GM23338 (cell line): ENCODE measurements at regions not wholly inside any gene's neighbourhood (a gene's known extent, or its start where the extent isn't known, plus 50 kb on each side); places are given as distances from the start of the nearest gene placed in this dataset.

Source experiments
- ATAC-seq: fragments of 200-7000 bp; cut with Tn5 transposase; 3 replicates; pipeline ENCODE4 v1.9.1; 2020
- DNase-seq: peaks from one replicate; pipeline ENCODE4 v3.0.0-alpha.2; 2015; ENCODE audit warnings: low spot score
- H2AFZ ChIP-seq: fragments of 200-600 bp; sonication (generic); 2 replicates; pipeline ENCODE4 v1.8.0; 2016; ENCODE audit warnings: antibody characterized with exemption, mild to moderate bottlenecking, moderate library complexity
- H3F3A ChIP-seq: fragments of 200-600 bp; sonication (generic); replicated peaks from 2 replicates; pipeline ENCODE4 v1.8.0; 2017; ENCODE audit warnings: antibody characterized with exemption, mixed run types, low read depth
- H3K27ac ChIP-seq: fragments of 200-600 bp; sonication (generic); 2 replicates; pipeline ENCODE4 v1.6.1; 2016; ENCODE audit warnings: low read depth
- H3K27me3 ChIP-seq: fragments of 200-600 bp; sonication (generic); 2 replicates; pipeline ENCODE4 v1.8.0; 2016; ENCODE audit warnings: mild to moderate bottlenecking, mixed run types, moderate library complexity; ENCODE audit not compliant: insufficient read depth
- H3K36me3 ChIP-seq: fragments of 200-600 bp; sonication (generic); 2 replicates; pipeline ENCODE4 v1.8.0; 2016; ENCODE audit warnings: mild to moderate bottlenecking; ENCODE audit not compliant: insufficient read depth
- H3K4me1 ChIP-seq: fragments of 200-600 bp; sonication (generic); 2 replicates; pipeline ENCODE4 v1.8.0; 2016; ENCODE audit warnings: mild to moderate bottlenecking, moderate library complexity; ENCODE audit not compliant: insufficient read depth
- H3K4me2 ChIP-seq: fragments of 200-600 bp; sonication (generic); 2 replicates; pipeline ENCODE4 v1.7.1; 2017; ENCODE audit warnings: mixed run types
- H3K4me3 ChIP-seq: fragments of 200-600 bp; sonication (generic); 2 replicates; pipeline ENCODE4 v1.6.1; 2016; ENCODE audit warnings: mixed run types
- H3K79me2 ChIP-seq: fragments of 200-600 bp; sonication (generic); replicated peaks from 2 replicates; pipeline ENCODE4 v1.8.0; 2017; ENCODE audit warnings: mild to moderate bottlenecking; ENCODE audit not compliant: insufficient read depth
- H3K9me2 ChIP-seq: fragments of 200-600 bp; sonication (generic); 2 replicates; pipeline ENCODE4 v1.8.0; 2017; ENCODE audit not compliant: insufficient read depth
- H4K20me1 ChIP-seq: fragments of 200-600 bp; sonication (generic); replicated peaks from 2 replicates; pipeline ENCODE4 v1.8.0; 2017; ENCODE audit warnings: mild to moderate bottlenecking; ENCODE audit not compliant: insufficient read depth
- H3K27ac Mint-ChIP-seq: 2 replicates; pipeline ENCODE4 v1.8.0; 2020; ENCODE audit warnings: inconsistent platforms, mild to moderate bottlenecking, moderate library complexity, mixed read lengths
- H3K27me3 Mint-ChIP-seq: 3 replicates; pipeline ENCODE4 v1.8.0; 2022; ENCODE audit warnings: low read depth, mild to moderate bottlenecking, moderate library complexity, mixed read lengths, inconsistent platforms; ENCODE audit not compliant: insufficient read depth, poor library complexity
- H3K36me3 Mint-ChIP-seq: 3 replicates; pipeline ENCODE4 v1.8.0; 2021; ENCODE audit warnings: low read depth, mild to moderate bottlenecking, inconsistent platforms, moderate library complexity, mixed read lengths
- H3K4me1 Mint-ChIP-seq: 3 replicates; pipeline ENCODE4 v1.8.0; 2020; ENCODE audit warnings: mild to moderate bottlenecking, inconsistent platforms, mixed read lengths
- H3K4me3 Mint-ChIP-seq: 3 replicates; pipeline ENCODE4 v1.8.0; 2021; ENCODE audit warnings: moderate library complexity, mild to moderate bottlenecking, inconsistent platforms, mixed read lengths
- H3K9me3 Mint-ChIP-seq: 3 replicates; pipeline ENCODE4 v1.8.0; 2020; ENCODE audit warnings: moderate library complexity, mild to moderate bottlenecking, inconsistent platforms, mixed read lengths
- CREB1 ChIP-seq: fragments of 250-450 bp; sonication (Bioruptor Pico); IDR thresholded peaks from 2 replicates; pipeline ENCODE4 v1.5.0; 2020; ENCODE audit warnings: low read depth, mild to moderate bottlenecking, moderate library complexity
- EZH2 ChIP-seq: fragments of 200-600 bp; sonication (generic); IDR thresholded peaks from one replicate; pipeline ENCODE4 v1.8.0; 2017; ENCODE audit warnings: antibody characterized with exemption, mild to moderate bottlenecking, low read depth; ENCODE audit not compliant: unreplicated experiment
- EZH2phosphoT487 ChIP-seq: fragments of 200-600 bp; sonication (generic); IDR thresholded peaks from one replicate; pipeline ENCODE4 v1.8.1; 2018; ENCODE audit warnings: antibody characterized with exemption; ENCODE audit not compliant: unreplicated experiment
- JUNB ChIP-seq: IDR thresholded peaks from one replicate; pipeline ENCODE4 v1.6.1; 2016; ENCODE audit warnings: antibody characterized with exemption; ENCODE audit not compliant: unreplicated experiment
- NANOG ChIP-seq: IDR thresholded peaks from 2 replicates; pipeline ENCODE4 v1.6.1; 2016; ENCODE audit warnings: antibody characterized with exemption, borderline replicate concordance
- REST ChIP-seq: IDR thresholded peaks from one replicate; pipeline ENCODE4 v1.6.1; 2018; ENCODE audit warnings: antibody characterized with exemption; ENCODE audit not compliant: unreplicated experiment
- STAT1 ChIP-seq: IDR thresholded peaks from one replicate; pipeline ENCODE4 v1.6.1; 2016; ENCODE audit warnings: antibody characterized with exemption; ENCODE audit not compliant: unreplicated experiment
- ZNF114 ChIP-seq: fragments of 250-450 bp; sonication (Bioruptor Pico); IDR thresholded peaks from 2 replicates; pipeline ENCODE4 v1.5.0; 2020; ENCODE audit warnings: mild to moderate bottlenecking, moderate library complexity
- ZNF331 ChIP-seq: fragments of 250-450 bp; sonication (Bioruptor Pico); IDR thresholded peaks from 2 replicates; pipeline ENCODE4 v1.5.0; 2020; ENCODE audit warnings: low read depth, mild to moderate bottlenecking, moderate library complexity
- TF ChIP-seq, protein P1 (sequence below): fragments of 250-450 bp; sonication (Bioruptor Pico); IDR thresholded peaks from 2 replicates; pipeline ENCODE4 v1.5.0; 2020; ENCODE audit warnings: mild to moderate bottlenecking, moderate library complexity
- TF ChIP-seq, protein P2 (sequence below), 2 experiments: fragments of 200-600 bp in 1 of 2; sonication (generic) in 1 of 2; conservative IDR thresholded peaks; 2 replicates each; pipeline versions ENCODE4 v1.5.1 to v1.6.1; 2016 to 2017; ENCODE audit warnings: antibody characterized with exemption in 2 of 2, low read depth in 2 of 2, mild to moderate bottlenecking in 2 of 2, moderate library complexity in 1 of 2
- TF ChIP-seq, protein P3 (sequence below): IDR thresholded peaks from 2 replicates; pipeline ENCODE4 v1.6.1; 2016; ENCODE audit warnings: antibody characterized with exemption

GRCh38 chr7:81080553-81080952 is 161.7 kb upstream of the SEMA3C start:
- ATAC-seq (no peak), DNase-seq (no peak)
- no peak overlapping the region for H3K27ac ChIP-seq
- H3K4me3 ChIP-seq, result no peak overlapping the region
- no peaks in the 10 kb centered on the region for H3F3A ChIP-seq
- H3K4me2 ChIP-seq, result no peak overlapping the region
- H3K4me1 Mint-ChIP-seq, result no peaks in the 10 kb centered on the region
- no peaks in the 10 kb centered on the region for H3K27me3 Mint-ChIP-seq
- no peaks in the 10 kb centered on the region; the same call in 1 of the 2 replicates for H3K9me2 ChIP-seq
- no peaks in the 10 kb centered on the region for H3K4me1 ChIP-seq
- H2AFZ ChIP-seq, result no peak overlapping the region
- peaks cover 7% of the 10 kb centered on the region; the same call in 1 of the 3 replicates for H3K9me3 Mint-ChIP-seq
- no peaks in the 10 kb centered on the region for H3K27me3 ChIP-seq
- no peaks in the 10 kb centered on the region for H3K36me3 ChIP-seq
- H3K79me2 ChIP-seq, result no peaks in the 10 kb centered on the region
- H4K20me1 ChIP-seq, result no peaks in the 10 kb centered on the region
- H3K27ac Mint-ChIP-seq, result no peak overlapping the region
- no peak overlapping the region for H3K4me3 Mint-ChIP-seq
- peaks cover 4% of the 10 kb centered on the region; the same call in 2 of the 3 replicates for H3K36me3 Mint-ChIP-seq
- TF ChIP-seq JUNB (no peak), STAT1 (no peak), CREB1 (no peak), ZNF114 (CRISPR knock-in tag) (no peak), EZH2phosphoT487 (no peak), EZH2 (no peak), ZNF331 (no peak), REST (no peak), NANOG (no peak)
- TF ChIP-seq, protein P1, sequence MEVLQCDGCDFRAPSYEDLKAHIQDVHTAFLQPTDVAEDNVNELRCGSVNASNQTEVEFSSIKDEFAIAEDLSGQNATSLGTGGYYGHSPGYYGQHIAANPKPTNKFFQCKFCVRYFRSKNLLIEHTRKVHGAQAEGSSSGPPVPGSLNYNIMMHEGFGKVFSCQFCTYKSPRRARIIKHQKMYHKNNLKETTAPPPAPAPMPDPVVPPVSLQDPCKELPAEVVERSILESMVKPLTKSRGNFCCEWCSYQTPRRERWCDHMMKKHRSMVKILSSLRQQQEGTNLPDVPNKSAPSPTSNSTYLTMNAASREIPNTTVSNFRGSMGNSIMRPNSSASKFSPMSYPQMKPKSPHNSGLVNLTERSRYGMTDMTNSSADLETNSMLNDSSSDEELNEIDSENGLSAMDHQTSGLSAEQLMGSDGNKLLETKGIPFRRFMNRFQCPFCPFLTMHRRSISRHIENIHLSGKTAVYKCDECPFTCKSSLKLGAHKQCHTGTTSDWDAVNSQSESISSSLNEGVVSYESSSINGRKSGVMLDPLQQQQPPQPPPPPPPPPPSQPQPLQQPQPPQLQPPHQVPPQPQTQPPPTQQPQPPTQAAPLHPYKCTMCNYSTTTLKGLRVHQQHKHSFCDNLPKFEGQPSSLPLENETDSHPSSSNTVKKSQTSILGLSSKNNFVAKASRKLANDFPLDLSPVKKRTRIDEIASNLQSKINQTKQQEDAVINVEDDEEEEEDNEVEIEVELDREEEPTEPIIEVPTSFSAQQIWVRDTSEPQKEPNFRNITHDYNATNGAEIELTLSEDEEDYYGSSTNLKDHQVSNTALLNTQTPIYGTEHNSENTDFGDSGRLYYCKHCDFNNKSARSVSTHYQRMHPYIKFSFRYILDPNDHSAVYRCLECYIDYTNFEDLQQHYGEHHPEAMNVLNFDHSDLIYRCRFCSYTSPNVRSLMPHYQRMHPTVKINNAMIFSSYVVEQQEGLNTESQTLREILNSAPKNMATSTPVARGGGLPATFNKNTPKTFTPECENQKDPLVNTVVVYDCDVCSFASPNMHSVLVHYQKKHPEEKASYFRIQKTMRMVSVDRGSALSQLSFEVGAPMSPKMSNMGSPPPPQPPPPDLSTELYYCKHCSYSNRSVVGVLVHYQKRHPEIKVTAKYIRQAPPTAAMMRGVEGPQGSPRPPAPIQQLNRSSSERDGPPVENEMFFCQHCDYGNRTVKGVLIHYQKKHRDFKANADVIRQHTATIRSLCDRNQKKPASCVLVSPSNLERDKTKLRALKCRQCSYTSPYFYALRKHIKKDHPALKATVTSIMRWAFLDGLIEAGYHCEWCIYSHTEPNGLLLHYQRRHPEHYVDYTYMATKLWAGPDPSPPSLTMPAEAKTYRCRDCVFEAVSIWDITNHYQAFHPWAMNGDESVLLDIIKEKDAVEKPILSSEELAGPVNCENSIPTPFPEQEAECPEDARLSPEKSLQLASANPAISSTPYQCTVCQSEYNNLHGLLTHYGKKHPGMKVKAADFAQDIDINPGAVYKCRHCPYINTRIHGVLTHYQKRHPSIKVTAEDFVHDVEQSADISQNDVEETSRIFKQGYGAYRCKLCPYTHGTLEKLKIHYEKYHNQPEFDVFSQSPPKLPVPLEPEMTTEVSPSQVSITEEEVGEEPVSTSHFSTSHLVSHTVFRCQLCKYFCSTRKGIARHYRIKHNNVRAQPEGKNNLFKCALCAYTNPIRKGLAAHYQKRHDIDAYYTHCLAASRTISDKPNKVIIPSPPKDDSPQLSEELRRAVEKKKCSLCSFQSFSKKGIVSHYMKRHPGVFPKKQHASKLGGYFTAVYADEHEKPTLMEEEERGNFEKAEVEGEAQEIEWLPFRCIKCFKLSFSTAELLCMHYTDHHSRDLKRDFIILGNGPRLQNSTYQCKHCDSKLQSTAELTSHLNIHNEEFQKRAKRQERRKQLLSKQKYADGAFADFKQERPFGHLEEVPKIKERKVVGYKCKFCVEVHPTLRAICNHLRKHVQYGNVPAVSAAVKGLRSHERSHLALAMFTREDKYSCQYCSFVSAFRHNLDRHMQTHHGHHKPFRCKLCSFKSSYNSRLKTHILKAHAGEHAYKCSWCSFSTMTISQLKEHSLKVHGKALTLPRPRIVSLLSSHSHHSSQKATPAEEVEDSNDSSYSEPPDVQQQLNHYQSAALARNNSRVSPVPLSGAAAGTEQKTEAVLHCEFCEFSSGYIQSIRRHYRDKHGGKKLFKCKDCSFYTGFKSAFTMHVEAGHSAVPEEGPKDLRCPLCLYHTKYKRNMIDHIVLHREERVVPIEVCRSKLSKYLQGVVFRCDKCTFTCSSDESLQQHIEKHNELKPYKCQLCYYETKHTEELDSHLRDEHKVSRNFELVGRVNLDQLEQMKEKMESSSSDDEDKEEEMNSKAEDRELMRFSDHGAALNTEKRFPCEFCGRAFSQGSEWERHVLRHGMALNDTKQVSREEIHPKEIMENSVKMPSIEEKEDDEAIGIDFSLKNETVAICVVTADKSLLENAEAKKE (CRISPR knock-in tag), result no peak
- TF ChIP-seq, protein P2, sequence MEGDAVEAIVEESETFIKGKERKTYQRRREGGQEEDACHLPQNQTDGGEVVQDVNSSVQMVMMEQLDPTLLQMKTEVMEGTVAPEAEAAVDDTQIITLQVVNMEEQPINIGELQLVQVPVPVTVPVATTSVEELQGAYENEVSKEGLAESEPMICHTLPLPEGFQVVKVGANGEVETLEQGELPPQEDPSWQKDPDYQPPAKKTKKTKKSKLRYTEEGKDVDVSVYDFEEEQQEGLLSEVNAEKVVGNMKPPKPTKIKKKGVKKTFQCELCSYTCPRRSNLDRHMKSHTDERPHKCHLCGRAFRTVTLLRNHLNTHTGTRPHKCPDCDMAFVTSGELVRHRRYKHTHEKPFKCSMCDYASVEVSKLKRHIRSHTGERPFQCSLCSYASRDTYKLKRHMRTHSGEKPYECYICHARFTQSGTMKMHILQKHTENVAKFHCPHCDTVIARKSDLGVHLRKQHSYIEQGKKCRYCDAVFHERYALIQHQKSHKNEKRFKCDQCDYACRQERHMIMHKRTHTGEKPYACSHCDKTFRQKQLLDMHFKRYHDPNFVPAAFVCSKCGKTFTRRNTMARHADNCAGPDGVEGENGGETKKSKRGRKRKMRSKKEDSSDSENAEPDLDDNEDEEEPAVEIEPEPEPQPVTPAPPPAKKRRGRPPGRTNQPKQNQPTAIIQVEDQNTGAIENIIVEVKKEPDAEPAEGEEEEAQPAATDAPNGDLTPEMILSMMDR (conservative IDR thresholded peaks at IDR 0.05; ENCODE audit: low read depth in 2 of 2), result no peak
- TF ChIP-seq, protein P3, sequence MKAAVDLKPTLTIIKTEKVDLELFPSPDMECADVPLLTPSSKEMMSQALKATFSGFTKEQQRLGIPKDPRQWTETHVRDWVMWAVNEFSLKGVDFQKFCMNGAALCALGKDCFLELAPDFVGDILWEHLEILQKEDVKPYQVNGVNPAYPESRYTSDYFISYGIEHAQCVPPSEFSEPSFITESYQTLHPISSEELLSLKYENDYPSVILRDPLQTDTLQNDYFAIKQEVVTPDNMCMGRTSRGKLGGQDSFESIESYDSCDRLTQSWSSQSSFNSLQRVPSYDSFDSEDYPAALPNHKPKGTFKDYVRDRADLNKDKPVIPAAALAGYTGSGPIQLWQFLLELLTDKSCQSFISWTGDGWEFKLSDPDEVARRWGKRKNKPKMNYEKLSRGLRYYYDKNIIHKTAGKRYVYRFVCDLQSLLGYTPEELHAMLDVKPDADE, result no peak
